H1 (cell line): ENCODE measurements at regions not wholly inside any gene's neighbourhood (a gene's known extent, or its start where the extent isn't known, plus 50 kb on each side); places are given as distances from the start of the nearest gene placed in this dataset.

Experiments used
- BCL11A ChIP-seq, 2 experiments: IDR thresholded peaks; one replicate each; pipeline ENCODE4 v1.6.1; 2011; ENCODE audit warnings: low read depth in 2 of 2, low read length in 2 of 2, mild to moderate bottlenecking in 2 of 2
- CHD2 ChIP-seq: IDR thresholded peaks from 2 replicates; pipeline ENCODE4 v1.6.1; 2012; ENCODE audit warnings: low read length, improper control_type of control experiment

GRCh38 chr4:158013858-158014257, 159.0 kb downstream of the GASK1B start (continued):
- TF ChIP-seq CHD2 = no peak
- TF ChIP-seq BCL11A (IDR thresholded peaks at IDR 0.05; ENCODE audit: low read depth in 2 of 2, low read length in 2 of 2) = no peak
